WTC11 (cell line): ENCODE measurements at regions not wholly inside any gene's neighbourhood (a gene's known extent, or its start where the extent isn't known, plus 50 kb on each side); places are given as distances from the start of the nearest gene placed in this dataset.
"Not testable (repeated sequence)": the region's sequence is repeated elsewhere in the genome, so short reads cannot be mapped to it uniquely, and the experiment has no call there.

ENCODE experiments used
- ATAC-seq: fragments of 200-7000 bp; cut with Tn5 transposase; 2 replicates; pipeline ENCODE4 v1.10.0; 2021; ENCODE audit warnings: mild to moderate bottlenecking, moderate library complexity
- CTCF ChIA-PET: fragments of 300-600 bp; sonication (Branson Sonifier 250); formaldehyde crosslinking; loops from one replicate; lab custom pipeline; 2021; ENCODE audit warnings: antibody characterized with exemption; lab: Charles Lee
- POLR2A ChIA-PET: fragments of 350-600 bp; sonication (Branson Sonifier 250); formaldehyde crosslinking; loops from one replicate; lab custom pipeline; 2021; ENCODE audit warnings: antibody characterized with exemption; lab: Charles Lee
- DNase-seq: peaks from one replicate; pipeline ENCODE4 v3.0.0; 2021; ENCODE audit warnings: low spot score
- H3K27ac Mint-ChIP-seq: 2 replicates; pipeline ENCODE4 v1.8.0; 2021; ENCODE audit warnings: mixed read lengths
- H3K27me3 Mint-ChIP-seq: 2 replicates; pipeline ENCODE4 v1.8.0; 2021; ENCODE audit warnings: low read depth, mild to moderate bottlenecking, moderate library complexity, mixed read lengths
- H3K36me3 Mint-ChIP-seq: 2 replicates; pipeline ENCODE4 v1.8.0; 2021; ENCODE audit warnings: mixed read lengths
- H3K4me1 Mint-ChIP-seq: 2 replicates; pipeline ENCODE4 v1.8.0; 2022; ENCODE audit warnings: mixed read lengths
- H3K4me3 Mint-ChIP-seq: 2 replicates; pipeline ENCODE4 v1.8.0; 2021; ENCODE audit warnings: mild to moderate bottlenecking, moderate library complexity, mixed read lengths
- H3K9me3 Mint-ChIP-seq: 2 replicates; pipeline ENCODE4 v1.8.0; 2021; ENCODE audit warnings: mixed read lengths
- CREB1 ChIP-seq: sonication (generic); formaldehyde crosslinking; IDR thresholded peaks from 2 replicates; pipeline ENCODE4 v1.8.0; 2023; ENCODE audit warnings: mild to moderate bottlenecking, missing genetic modification reagents
- ELF4 ChIP-seq: sonication (generic); formaldehyde crosslinking; IDR thresholded peaks from 2 replicates; pipeline ENCODE4 v1.8.1; 2022; ENCODE audit warnings: low read depth, mild to moderate bottlenecking, moderate library complexity, missing genetic modification reagents
- FOXP1 ChIP-seq: sonication (generic); formaldehyde crosslinking; IDR thresholded peaks from 2 replicates; pipeline ENCODE4 v1.8.0; 2022; ENCODE audit warnings: missing genetic modification reagents, mild to moderate bottlenecking, moderate library complexity, borderline replicate concordance
- IRF2 ChIP-seq: sonication (generic); formaldehyde crosslinking; IDR thresholded peaks from 2 replicates; pipeline ENCODE4 v1.8.0; 2022; ENCODE audit warnings: low read depth, missing genetic modification reagents, borderline replicate concordance
- JAZF1 ChIP-seq: fragments of 250-450 bp; sonication (Bioruptor Pico); IDR thresholded peaks from 2 replicates; pipeline ENCODE4 v1.9.0; 2021; ENCODE audit warnings: moderate library complexity, mild to moderate bottlenecking, inconsistent platforms
- NR3C1 ChIP-seq: sonication (generic); formaldehyde crosslinking; conservative IDR thresholded peaks from 2 replicates; pipeline ENCODE4 v1.8.1; 2023; ENCODE audit warnings: low read depth, mild to moderate bottlenecking, missing genetic modification reagents
- PRRX2 ChIP-seq: fragments of 250-450 bp; sonication (Bioruptor Pico); IDR thresholded peaks from 2 replicates; pipeline ENCODE4 v1.8.0; 2021; ENCODE audit warnings: mild to moderate bottlenecking
- RELA ChIP-seq: sonication (generic); formaldehyde crosslinking; IDR thresholded peaks from 2 replicates; pipeline ENCODE4 v1.8.1; 2022; ENCODE audit warnings: missing genetic modification reagents, mild to moderate bottlenecking, borderline replicate concordance
- TP53 ChIP-seq: sonication (generic); formaldehyde crosslinking; IDR thresholded peaks from 2 replicates; pipeline ENCODE4 v1.8.1; 2023; ENCODE audit warnings: mild to moderate bottlenecking, missing genetic modification reagents
- ZNF138 ChIP-seq: sonication (generic); formaldehyde crosslinking; conservative IDR thresholded peaks from 2 replicates; pipeline ENCODE4 v1.8.1; 2022; ENCODE audit warnings: mild to moderate bottlenecking, moderate library complexity, missing genetic modification reagents
- ZNF396 ChIP-seq: fragments of 250-450 bp; sonication (Bioruptor Pico); IDR thresholded peaks from 2 replicates; pipeline ENCODE4 v1.8.0; 2021; ENCODE audit warnings: mild to moderate bottlenecking, moderate library complexity, borderline replicate concordance
- ZNF423 ChIP-seq: fragments of 250-450 bp; sonication (Bioruptor Pico); IDR thresholded peaks from 2 replicates; pipeline ENCODE4 v2.1.2; 2022; ENCODE audit warnings: mild to moderate bottlenecking, moderate library complexity
- ZNF671 ChIP-seq: fragments of 250-450 bp; sonication (Bioruptor Pico); IDR thresholded peaks from 2 replicates; pipeline ENCODE4 v1.8.0; 2021; ENCODE audit warnings: mild to moderate bottlenecking
- TF ChIP-seq, protein P1 (sequence below): sonication (generic); formaldehyde crosslinking; conservative IDR thresholded peaks from 2 replicates; pipeline ENCODE4 v1.8.1; 2022; ENCODE audit warnings: mild to moderate bottlenecking, missing genetic modification reagents
- TF ChIP-seq, protein P2 (sequence below): sonication (generic); formaldehyde crosslinking; IDR thresholded peaks from 2 replicates; pipeline ENCODE4 v1.8.0; 2022; ENCODE audit warnings: mild to moderate bottlenecking, missing genetic modification reagents
- TF ChIP-seq, protein P3 (sequence below): sonication (generic); formaldehyde crosslinking; IDR thresholded peaks from 2 replicates; pipeline ENCODE4 v1.8.1; 2023; ENCODE audit warnings: mild to moderate bottlenecking, missing genetic modification reagents
- TF ChIP-seq, protein P4 (sequence below): sonication (generic); formaldehyde crosslinking; IDR thresholded peaks from 2 replicates; pipeline ENCODE4 v1.8.1; 2022; ENCODE audit warnings: missing genetic modification reagents, borderline replicate concordance
- TF ChIP-seq, protein P5 (sequence below): sonication (generic); formaldehyde crosslinking; IDR thresholded peaks from 2 replicates; pipeline ENCODE4 v1.8.1; 2023; ENCODE audit warnings: mild to moderate bottlenecking, missing genetic modification reagents

DNA sequence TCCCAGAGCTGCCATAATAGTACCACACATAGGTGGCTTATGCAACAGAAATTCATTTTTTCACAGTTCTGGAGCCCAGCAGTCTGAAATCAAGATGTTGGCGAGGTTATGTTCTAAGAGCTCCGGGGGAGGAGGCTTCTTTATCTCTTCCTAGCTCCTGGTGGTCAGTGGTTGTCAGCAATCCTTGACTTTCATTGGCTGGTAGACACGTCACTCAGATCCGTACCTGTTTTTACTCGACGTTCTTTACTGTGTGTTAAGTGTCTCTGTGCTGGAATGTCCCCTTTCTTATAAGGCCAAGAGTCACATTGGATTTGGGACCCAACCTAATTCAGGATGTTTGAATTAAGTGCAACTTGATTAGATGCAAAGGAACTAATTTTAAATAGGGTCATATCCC is 218.5 kb upstream of the CNTN3 start (continued):
- TF ChIP-seq RELA (CRISPR knock-in tag) (no peak), PRRX2 (CRISPR knock-in tag) (no peak), ZNF138 (no peak), ZNF396 (CRISPR knock-in tag) (no peak)
- TF ChIP-seq, protein P1, sequence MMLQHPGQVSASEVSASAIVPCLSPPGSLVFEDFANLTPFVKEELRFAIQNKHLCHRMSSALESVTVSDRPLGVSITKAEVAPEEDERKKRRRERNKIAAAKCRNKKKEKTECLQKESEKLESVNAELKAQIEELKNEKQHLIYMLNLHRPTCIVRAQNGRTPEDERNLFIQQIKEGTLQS (CRISPR knock-in tag) = no peak

DNA sequence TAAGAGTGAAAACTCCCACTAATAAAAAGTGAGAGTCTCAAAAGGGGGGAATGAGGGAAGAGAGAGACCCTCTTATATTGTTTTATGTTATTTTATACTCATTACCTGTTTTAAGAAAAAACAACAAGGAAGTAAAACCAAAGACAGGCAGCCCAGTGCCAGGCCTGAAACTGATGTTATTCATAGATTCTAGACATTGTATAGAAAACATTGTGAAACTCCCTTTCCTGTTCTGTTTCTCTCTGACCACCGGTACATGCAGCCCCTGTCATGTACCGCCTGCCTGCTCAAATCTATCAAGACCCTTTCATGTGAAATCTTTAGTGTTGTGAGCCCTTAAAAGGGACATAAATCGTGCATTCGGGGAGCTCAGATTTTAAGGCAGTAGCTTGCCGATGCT is 216.4 kb upstream of the CNTN3 start:
- ATAC-seq, POLR2A ChIA-PET, H3K4me1 Mint-ChIP-seq, H3K27ac Mint-ChIP-seq, DNase-seq, H3K27me3 Mint-ChIP-seq, H3K36me3 Mint-ChIP-seq, H3K9me3 Mint-ChIP-seq, H3K4me3 Mint-ChIP-seq: not testable (repeated sequence)
- CTCF ChIA-PET = interaction anchor here (1.1 kb wide), 1 partner anchor 30 kb away, joined by 3 read pairs; no protein-coding TSS in a partner anchor

DNA sequence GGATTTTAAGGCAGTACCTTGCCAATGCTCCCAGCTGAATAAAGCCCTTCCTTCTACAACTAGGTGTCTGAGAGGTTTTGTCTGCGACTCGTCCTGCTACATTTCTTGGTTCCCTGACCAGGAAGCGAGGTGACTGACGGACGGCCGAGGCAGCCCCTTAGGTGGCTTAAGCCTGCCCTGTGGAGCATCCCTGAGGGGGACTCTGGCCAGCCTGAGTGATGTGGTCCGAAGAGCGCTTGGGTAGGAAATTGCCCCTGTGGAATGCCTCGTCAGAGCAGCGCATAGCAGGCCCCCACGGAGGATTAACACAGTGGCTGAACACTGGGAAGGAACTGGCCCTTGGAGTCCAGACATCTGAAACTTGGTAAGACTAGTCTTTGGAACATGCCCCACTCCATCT is 210.9 kb upstream of the CNTN3 start:
- H3K27me3 Mint-ChIP-seq, POLR2A ChIA-PET, CTCF ChIA-PET, DNase-seq, H3K27ac Mint-ChIP-seq, H3K9me3 Mint-ChIP-seq, H3K4me1 Mint-ChIP-seq, ATAC-seq, H3K36me3 Mint-ChIP-seq, H3K4me3 Mint-ChIP-seq: not testable (repeated sequence)

DNA sequence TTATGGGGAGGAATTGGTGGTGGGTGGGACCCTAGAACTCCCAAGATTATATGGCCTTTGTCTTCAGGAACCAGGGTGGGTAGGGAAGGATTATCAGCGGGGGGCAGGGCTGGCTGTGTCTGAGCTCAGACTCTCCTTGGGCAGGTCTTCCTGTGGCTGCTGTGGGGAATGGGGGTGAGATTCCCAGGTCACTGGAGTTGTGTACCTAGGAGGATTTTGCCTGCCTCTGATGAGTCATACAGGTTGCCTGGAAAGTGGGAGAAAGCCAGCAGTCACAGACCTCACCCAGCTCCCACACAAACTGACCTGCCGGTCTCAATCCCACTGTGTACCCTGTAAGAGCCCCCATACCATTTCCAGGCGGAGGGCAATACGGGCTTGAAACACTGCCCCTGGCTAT is 209.9 kb upstream of the CNTN3 start:
- TF ChIP-seq ZNF138 (no peak), FOXP1 (CRISPR knock-in tag) (no peak), IRF2 (no peak), ZNF423 (CRISPR knock-in tag) (no peak), ZNF671 (no peak), ELF4 (no peak), TP53 (CRISPR knock-in tag) (no peak), JAZF1 (CRISPR knock-in tag) (no peak), RELA (CRISPR knock-in tag) (no peak), NR3C1 (no peak), CREB1 (CRISPR knock-in tag) (no peak)
- TF ChIP-seq, protein P2, sequence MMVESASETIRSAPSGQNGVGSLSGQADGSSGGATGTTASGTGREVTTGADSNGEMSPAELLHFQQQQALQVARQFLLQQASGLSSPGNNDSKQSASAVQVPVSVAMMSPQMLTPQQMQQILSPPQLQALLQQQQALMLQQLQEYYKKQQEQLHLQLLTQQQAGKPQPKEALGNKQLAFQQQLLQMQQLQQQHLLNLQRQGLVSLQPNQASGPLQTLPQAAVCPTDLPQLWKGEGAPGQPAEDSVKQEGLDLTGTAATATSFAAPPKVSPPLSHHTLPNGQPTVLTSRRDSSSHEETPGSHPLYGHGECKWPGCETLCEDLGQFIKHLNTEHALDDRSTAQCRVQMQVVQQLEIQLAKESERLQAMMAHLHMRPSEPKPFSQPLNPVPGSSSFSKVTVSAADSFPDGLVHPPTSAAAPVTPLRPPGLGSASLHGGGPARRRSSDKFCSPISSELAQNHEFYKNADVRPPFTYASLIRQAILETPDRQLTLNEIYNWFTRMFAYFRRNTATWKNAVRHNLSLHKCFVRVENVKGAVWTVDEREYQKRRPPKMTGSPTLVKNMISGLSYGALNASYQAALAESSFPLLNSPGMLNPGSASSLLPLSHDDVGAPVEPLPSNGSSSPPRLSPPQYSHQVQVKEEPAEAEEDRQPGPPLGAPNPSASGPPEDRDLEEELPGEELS (CRISPR knock-in tag) = no peak
- TF ChIP-seq, protein P3, sequence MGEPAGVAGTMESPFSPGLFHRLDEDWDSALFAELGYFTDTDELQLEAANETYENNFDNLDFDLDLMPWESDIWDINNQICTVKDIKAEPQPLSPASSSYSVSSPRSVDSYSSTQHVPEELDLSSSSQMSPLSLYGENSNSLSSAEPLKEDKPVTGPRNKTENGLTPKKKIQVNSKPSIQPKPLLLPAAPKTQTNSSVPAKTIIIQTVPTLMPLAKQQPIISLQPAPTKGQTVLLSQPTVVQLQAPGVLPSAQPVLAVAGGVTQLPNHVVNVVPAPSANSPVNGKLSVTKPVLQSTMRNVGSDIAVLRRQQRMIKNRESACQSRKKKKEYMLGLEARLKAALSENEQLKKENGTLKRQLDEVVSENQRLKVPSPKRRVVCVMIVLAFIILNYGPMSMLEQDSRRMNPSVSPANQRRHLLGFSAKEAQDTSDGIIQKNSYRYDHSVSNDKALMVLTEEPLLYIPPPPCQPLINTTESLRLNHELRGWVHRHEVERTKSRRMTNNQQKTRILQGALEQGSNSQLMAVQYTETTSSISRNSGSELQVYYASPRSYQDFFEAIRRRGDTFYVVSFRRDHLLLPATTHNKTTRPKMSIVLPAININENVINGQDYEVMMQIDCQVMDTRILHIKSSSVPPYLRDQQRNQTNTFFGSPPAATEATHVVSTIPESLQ (CRISPR knock-in tag) = no peak
- TF ChIP-seq, protein P4, sequence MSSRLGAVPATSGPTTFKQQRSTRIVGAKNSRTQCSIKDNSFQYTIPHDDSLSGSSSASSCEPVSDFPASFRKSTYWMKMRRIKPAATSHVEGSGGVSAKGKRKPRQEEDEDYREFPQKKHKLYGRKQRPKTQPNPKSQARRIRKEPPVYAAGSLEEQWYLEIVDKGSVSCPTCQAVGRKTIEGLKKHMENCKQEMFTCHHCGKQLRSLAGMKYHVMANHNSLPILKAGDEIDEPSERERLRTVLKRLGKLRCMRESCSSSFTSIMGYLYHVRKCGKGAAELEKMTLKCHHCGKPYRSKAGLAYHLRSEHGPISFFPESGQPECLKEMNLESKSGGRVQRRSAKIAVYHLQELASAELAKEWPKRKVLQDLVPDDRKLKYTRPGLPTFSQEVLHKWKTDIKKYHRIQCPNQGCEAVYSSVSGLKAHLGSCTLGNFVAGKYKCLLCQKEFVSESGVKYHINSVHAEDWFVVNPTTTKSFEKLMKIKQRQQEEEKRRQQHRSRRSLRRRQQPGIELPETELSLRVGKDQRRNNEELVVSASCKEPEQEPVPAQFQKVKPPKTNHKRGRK = no peak
- TF ChIP-seq, protein P5, sequence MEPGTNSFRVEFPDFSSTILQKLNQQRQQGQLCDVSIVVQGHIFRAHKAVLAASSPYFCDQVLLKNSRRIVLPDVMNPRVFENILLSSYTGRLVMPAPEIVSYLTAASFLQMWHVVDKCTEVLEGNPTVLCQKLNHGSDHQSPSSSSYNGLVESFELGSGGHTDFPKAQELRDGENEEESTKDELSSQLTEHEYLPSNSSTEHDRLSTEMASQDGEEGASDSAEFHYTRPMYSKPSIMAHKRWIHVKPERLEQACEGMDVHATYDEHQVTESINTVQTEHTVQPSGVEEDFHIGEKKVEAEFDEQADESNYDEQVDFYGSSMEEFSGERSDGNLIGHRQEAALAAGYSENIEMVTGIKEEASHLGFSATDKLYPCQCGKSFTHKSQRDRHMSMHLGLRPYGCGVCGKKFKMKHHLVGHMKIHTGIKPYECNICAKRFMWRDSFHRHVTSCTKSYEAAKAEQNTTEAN (CRISPR knock-in tag) = no peak
- peaks cover 13% of the 10 kb centered on the region for H3K9me3 Mint-ChIP-seq
- ATAC-seq (no peak), DNase-seq (no peak)
- H3K27me3 Mint-ChIP-seq = no peaks in the 10 kb centered on the region; the same call in 1 of the 2 replicates
- H3K4me3 Mint-ChIP-seq = no peak overlapping the region
- ChIA-PET POLR2A (no interaction called here), CTCF (no interaction called here)
- no peak overlapping the region for H3K27ac Mint-ChIP-seq
- H3K4me1 Mint-ChIP-seq = 0 out of 2 replicates have a peak, but pooled peaks cover 3% of the 10 kb centered on the region
- H3K36me3 Mint-ChIP-seq = no peaks in the 10 kb centered on the region
